IPS-20b (cell line): ENCODE measurements at regions not wholly inside any gene's neighbourhood (a gene's known extent, or its start where the extent isn't known, plus 50 kb on each side); places are given as distances from the start of the nearest gene placed in this dataset.

ENCODE experiments used
- H3K27ac ChIP-seq: one replicate; pipeline ENCODE4 v1.5.1; 2013; ENCODE audit warnings: low read length
- H3K27me3 ChIP-seq: 2 replicates; pipeline ENCODE4 v1.6.1; 2013; ENCODE audit warnings: mild to moderate bottlenecking, low read length, inconsistent platforms; ENCODE audit not compliant: insufficient read depth
- H3K36me3 ChIP-seq: 2 replicates; pipeline ENCODE4 v1.6.1; 2013; ENCODE audit warnings: low read depth, mild to moderate bottlenecking, inconsistent platforms, low read length, moderate library complexity; ENCODE audit not compliant: insufficient read depth
- H3K4me1 ChIP-seq: 2 replicates; pipeline ENCODE4 v1.6.1; 2013; ENCODE audit warnings: mild to moderate bottlenecking, control low read depth, inconsistent platforms, low read length, moderate library complexity; ENCODE audit not compliant: insufficient read depth
- H3K4me3 ChIP-seq: 2 replicates; pipeline ENCODE4 v1.5.1; 2013; ENCODE audit warnings: mild to moderate bottlenecking, low read length, inconsistent platforms
- H3K9ac ChIP-seq: 2 replicates; pipeline ENCODE4 v1.6.1; 2013; ENCODE audit warnings: low read depth, mild to moderate bottlenecking, inconsistent platforms, low read length, moderate library complexity
- H3K9me3 ChIP-seq: 2 replicates; pipeline ENCODE4 v1.6.1; 2013; ENCODE audit warnings: mild to moderate bottlenecking, low read depth, low read length, inconsistent platforms; ENCODE audit not compliant: insufficient read depth

GRCh38 chr3:180185650-180186049, 148.9 kb upstream of the PEX5L start:
- H3K4me3 ChIP-seq: no peak overlapping the region
- H3K9me3 ChIP-seq: no peaks in the 10 kb centered on the region
- no peaks in the 10 kb centered on the region for H3K27me3 ChIP-seq
- no peak overlapping the region for H3K9ac ChIP-seq
- H3K4me1 ChIP-seq: no peaks in the 10 kb centered on the region
- no peaks in the 10 kb centered on the region for H3K36me3 ChIP-seq
- H3K27ac ChIP-seq: no peak overlapping the region

- H3K27me3 ChIP-seq: no peaks in the 10 kb centered on the region
- H3K9me3 ChIP-seq: no peaks in the 10 kb centered on the region
- no peak overlapping the region for H3K4me3 ChIP-seq
- no peak overlapping the region for H3K27ac ChIP-seq
- no peak overlapping the region for H3K9ac ChIP-seq
- H3K36me3 ChIP-seq: no peaks in the 10 kb centered on the region
- H3K4me1 ChIP-seq: no peaks in the 10 kb centered on the region
Measured at GRCh38 chr3:180188512-180189309, 152.0 kb upstream of the PEX5L start.

- Histone ChIP-seq H3K27ac (no peak overlapping the region), H3K9me3 (no peaks in the 10 kb centered on the region), H3K4me1 (no peaks in the 10 kb centered on the region), H3K4me3 (no peak overlapping the region), H3K36me3 (no peaks in the 10 kb centered on the region), H3K27me3 (no peaks in the 10 kb centered on the region), H3K9ac (no peak overlapping the region)
Measured at GRCh38 chr3:180189310-180189648, 152.5 kb upstream of the PEX5L start.

GRCh38 chr3:180196658-180197057, 159.9 kb upstream of the PEX5L start:
- Histone ChIP-seq H3K27ac (no peak overlapping the region), H3K9me3 (no peaks in the 10 kb centered on the region), H3K27me3 (no peaks in the 10 kb centered on the region), H3K9ac (no peak overlapping the region), H3K4me1 (no peaks in the 10 kb centered on the region), H3K4me3 (no peak overlapping the region), H3K36me3 (no peaks in the 10 kb centered on the region)

- no peak overlapping the region for H3K9ac ChIP-seq
- no peaks in the 10 kb centered on the region for H3K9me3 ChIP-seq
- no peak overlapping the region for H3K4me3 ChIP-seq
- H3K27ac ChIP-seq: no peak overlapping the region
- 0 out of 2 replicates have a peak, but pooled peaks cover 4% of the 10 kb centered on the region for H3K4me1 ChIP-seq
- no peaks in the 10 kb centered on the region for H3K27me3 ChIP-seq
- no peaks in the 10 kb centered on the region for H3K36me3 ChIP-seq
Measured at GRCh38 chr3:180199417-180199995, 162.8 kb upstream of the PEX5L start.

GRCh38 chr3:180215866-180216265, 179.1 kb upstream of the PEX5L start:
- H3K9me3 ChIP-seq: peaks cover 4% of the 10 kb centered on the region; the same call in 1 of the 2 replicates
- no peak overlapping the region for H3K27ac ChIP-seq
- H3K9ac ChIP-seq: no peak overlapping the region
- H3K27me3 ChIP-seq: no peaks in the 10 kb centered on the region
- no peaks in the 10 kb centered on the region for H3K4me1 ChIP-seq
- no peak overlapping the region for H3K4me3 ChIP-seq
- no peaks in the 10 kb centered on the region for H3K36me3 ChIP-seq

GRCh38 chr3:180223268-180223667, 186.5 kb upstream of the PEX5L start:
- Histone ChIP-seq H3K9ac (no peak overlapping the region), H3K9me3 (peaks cover 20% of the 10 kb centered on the region), H3K4me3 (no peak overlapping the region), H3K36me3 (no peaks in the 10 kb centered on the region), H3K27ac (no peak overlapping the region), H3K4me1 (no peaks in the 10 kb centered on the region), H3K27me3 (no peaks in the 10 kb centered on the region)

- Histone ChIP-seq H3K9me3 (peaks cover 73% of the 10 kb centered on the region), H3K27me3 (no peaks in the 10 kb centered on the region), H3K4me3 (no peak overlapping the region), H3K27ac (no peak overlapping the region), H3K36me3 (no peaks in the 10 kb centered on the region), H3K4me1 (no peaks in the 10 kb centered on the region), H3K9ac (no peak overlapping the region)
Measured at GRCh38 chr3:180229113-180229512, 192.4 kb upstream of the PEX5L start.

GRCh38 chr3:180239939-180240338, 203.2 kb upstream of the PEX5L start:
- no peak overlapping the region for H3K4me3 ChIP-seq
- peaks cover 7% of the 10 kb centered on the region for H3K9me3 ChIP-seq
- no peaks in the 10 kb centered on the region for H3K36me3 ChIP-seq
- H3K27ac ChIP-seq: no peak overlapping the region
- no peaks in the 10 kb centered on the region for H3K27me3 ChIP-seq
- no peak overlapping the region for H3K9ac ChIP-seq
- H3K4me1 ChIP-seq: no peaks in the 10 kb centered on the region

- no peak overlapping the region for H3K4me3 ChIP-seq
- H3K4me1 ChIP-seq: peaks cover 16% of the 10 kb centered on the region; the same call in 1 of the 2 replicates
- no peaks in the 10 kb centered on the region for H3K36me3 ChIP-seq
- no peaks in the 10 kb centered on the region for H3K27me3 ChIP-seq
- H3K9ac ChIP-seq: no peak overlapping the region
- H3K27ac ChIP-seq: no peak overlapping the region
- H3K9me3 ChIP-seq: no peaks in the 10 kb centered on the region
Measured at GRCh38 chr3:180246688-180247195, 210.0 kb upstream of the PEX5L start.

GRCh38 chr3:180250172-180250571, 213.4 kb upstream of the PEX5L start:
- Histone ChIP-seq H3K9me3 (no peaks in the 10 kb centered on the region), H3K4me1 (peaks cover 16% of the 10 kb centered on the region; the same call in 1 of the 2 replicates), H3K27me3 (no peaks in the 10 kb centered on the region), H3K9ac (no peak overlapping the region), H3K36me3 (no peaks in the 10 kb centered on the region), H3K27ac (no peak overlapping the region), H3K4me3 (no peak overlapping the region)

GRCh38 chr3:180252683-180253082, 215.9 kb upstream of the PEX5L start:
- no peak overlapping the region for H3K27ac ChIP-seq
- no peak overlapping the region for H3K9ac ChIP-seq
- peaks cover 1% of the 10 kb centered on the region; the same call in 1 of the 2 replicates for H3K4me1 ChIP-seq
- no peaks in the 10 kb centered on the region for H3K27me3 ChIP-seq
- H3K36me3 ChIP-seq: no peaks in the 10 kb centered on the region
- H3K4me3 ChIP-seq: no peak overlapping the region
- no peaks in the 10 kb centered on the region for H3K9me3 ChIP-seq
